ENCODE measurements at regions not wholly inside any gene's neighbourhood (a gene's known extent, or its start where the extent isn't known, plus 50 kb on each side); places are given as distances from the start of the nearest gene placed in this dataset.
"Not testable (repeated sequence)": the region's sequence is repeated elsewhere in the genome, so short reads cannot be mapped to it uniquely, and the experiment has no call there.

DNA sequence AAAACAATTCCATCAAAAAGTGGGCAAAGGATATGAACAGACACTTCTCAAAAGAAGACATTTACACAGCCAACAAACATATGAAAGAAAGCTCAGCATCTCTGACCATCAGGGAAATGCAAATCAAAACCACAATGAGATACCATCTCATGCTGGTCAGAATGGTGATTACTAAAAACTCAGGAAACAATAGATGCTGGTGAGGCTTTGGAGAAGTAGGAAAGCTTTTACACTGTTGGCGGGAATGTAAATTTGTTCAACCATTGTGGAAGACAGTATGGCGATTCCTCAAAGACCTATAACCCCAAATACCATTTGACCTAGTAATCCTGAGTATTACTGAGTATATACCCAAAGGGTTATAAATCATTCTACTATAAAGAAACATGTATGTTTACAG, 452.9 kb downstream of the SEMA3D start:
- DNase-seq (ENCODE audit: low spot score): not testable (repeated sequence)

DNA sequence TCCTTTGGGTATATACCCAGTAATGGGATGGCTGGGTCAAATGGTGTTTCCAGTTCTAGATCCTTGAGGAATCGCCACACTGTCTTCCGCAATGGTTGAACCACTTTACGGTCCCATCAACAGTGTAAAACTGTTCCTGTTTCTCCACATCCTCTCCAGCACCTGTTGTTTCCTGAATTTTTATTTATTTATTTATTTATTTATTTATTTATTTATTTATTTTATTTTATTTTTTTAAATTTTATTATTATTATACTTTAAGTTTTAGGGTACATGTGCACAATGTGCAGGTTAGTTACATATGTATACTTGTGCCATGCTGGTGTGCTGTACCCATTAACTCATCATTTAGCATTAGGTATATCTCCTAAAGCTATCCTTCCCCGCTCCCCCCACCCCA, 456.0 kb downstream of the SEMA3D start:
- not testable (repeated sequence) for DNase-seq (ENCODE audit: low spot score)

GRCh38 chr7:84729284-84729683, 457.6 kb downstream of the SEMA3D start:
- DNase-seq (ENCODE audit: low spot score): no peak

GRCh38 chr7:84722734-84723133, 464.1 kb downstream of the SEMA3D start:
- DNase-seq (ENCODE audit: low spot score): no peak

GRCh38 chr7:84722086-84722485, 464.8 kb downstream of the SEMA3D start:
- no peak for DNase-seq (ENCODE audit: low spot score)

DNA sequence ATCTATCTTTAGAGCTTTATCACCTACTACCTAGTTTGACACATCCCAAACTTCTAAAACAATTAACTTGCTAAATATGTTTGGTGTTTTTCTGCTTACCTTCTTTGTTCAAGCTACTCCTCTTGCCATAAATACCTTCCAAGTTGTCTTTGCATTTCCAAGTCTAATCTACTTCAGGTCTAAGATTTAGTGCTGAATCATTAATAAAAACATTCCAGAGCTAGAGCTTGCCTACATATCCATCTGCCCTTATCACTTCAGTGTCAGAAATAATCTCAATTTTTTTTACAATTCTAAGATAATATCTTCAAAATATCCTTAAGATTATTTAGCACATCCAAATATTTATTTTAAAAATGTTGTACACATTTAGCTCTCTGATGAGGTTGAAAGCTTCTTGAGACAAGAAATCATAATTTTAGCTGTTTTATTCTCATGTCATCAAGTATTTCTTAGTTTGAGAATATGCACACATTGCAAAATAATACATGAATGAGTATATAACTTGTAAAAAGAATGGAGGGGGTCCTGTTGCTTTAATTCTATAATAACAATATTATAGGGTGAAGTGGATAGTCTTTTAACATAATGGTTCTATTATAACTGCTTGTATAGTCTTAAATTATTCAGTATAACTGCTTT, 466.3 kb downstream of the SEMA3D start:
- DNase-seq (ENCODE audit: low spot score): no peak

GRCh38 chr7:84714765-84715164, 472.1 kb downstream of the SEMA3D start:
- DNase-seq (ENCODE audit: low spot score): no peak

DNA sequence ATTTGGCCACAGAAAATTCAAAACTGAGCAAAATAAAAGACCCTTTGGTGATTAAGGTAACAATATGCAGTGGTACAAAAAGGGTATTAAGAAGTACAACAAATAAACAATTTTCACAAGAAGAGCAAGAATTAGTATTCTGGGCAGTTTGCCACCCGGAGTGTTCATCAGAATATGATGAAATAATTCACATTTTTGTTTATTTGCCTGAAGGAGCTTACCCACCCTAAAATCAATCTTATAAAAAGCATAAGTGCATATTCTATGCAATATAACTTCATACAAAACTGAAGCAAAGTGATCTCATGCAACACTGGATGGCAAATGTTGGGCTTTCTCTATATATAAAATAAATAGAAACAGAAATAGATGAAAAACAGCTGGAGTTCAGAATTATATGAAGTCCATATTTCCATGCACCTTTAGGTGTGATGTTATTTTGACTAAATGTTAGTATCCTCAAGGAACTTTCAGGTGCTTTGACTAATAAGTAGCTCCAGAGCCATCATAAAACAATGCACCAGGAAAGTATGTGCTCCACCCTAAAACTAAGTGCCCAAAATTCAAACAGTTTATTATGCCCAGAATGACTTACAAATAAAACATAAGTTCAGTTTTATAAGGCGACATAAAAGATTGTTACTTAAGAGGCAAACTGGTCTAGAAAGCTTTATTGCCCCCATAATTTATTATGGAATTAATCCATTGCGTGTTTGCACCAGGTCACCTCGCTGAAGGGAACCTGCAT, 474.3 kb downstream of the SEMA3D start:
- no peak for DNase-seq (ENCODE audit: low spot score)

- not testable (repeated sequence) for DNase-seq (ENCODE audit: low spot score)
Observed at GRCh38 chr7:84710538-84710937, 476.3 kb downstream of the SEMA3D start.

GRCh38 chr7:84705706-84706105, 481.1 kb downstream of the SEMA3D start:
- no peak for DNase-seq (ENCODE audit: low spot score)

DNA sequence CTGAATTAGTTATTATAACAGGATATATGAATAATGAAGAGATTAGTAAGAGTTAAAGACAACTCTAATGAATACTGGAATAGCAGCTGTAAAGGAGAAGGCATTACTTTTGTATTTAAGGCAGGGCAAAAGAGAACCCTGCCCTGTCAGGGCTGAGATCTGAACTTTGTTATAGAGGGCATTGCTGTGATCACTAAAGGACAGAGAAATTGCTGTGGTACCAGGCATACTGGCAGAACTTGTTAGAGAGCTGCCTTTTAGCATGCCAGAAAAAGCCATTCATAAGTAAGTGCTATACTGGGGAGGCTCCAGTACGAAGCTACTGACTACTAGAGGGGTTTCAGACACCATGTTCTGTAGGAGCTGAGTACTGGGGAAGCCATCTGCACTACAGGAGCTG, 481.8 kb downstream of the SEMA3D start:
- no peak for DNase-seq (ENCODE audit: low spot score)

GRCh38 chr7:84704380-84704779, 482.5 kb downstream of the SEMA3D start:
- DNase-seq (ENCODE audit: low spot score): no peak

DNA sequence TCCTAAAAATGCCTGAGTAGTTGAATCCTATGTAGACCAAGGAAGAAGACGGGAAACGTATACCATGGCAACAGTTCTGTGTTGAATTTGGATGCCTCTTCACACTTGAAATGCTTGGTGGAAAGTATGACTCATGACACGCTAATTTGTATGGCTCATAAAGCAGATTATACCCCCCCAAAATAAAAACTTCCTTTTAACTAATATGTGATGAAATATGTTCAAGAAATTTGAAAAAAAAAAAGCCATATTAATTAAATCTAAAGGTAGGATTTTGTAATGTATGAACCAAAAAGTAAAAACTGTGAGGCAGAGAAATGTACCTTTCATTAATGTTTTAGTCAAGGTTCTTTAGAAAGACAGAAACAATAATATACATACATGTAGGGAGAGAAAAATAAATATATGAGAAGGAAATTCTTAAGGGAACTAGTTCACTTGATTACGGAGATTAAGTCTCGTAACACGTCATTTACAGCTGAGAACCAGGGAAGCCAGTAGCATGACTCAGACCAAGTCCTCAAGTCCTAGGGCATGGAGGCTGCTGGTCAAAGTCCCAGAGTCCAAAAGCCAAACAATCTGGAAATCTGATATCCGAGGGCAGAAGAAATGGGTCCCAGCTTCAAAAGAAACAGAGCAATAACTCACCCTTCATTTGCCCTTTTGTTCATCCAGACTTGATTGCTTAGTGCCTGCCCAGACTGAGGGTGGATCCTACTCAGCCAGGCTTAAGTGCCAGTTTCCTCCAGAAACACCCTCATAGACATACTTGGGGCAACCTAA, 485.1 kb downstream of the SEMA3D start:
- no peak for DNase-seq (ENCODE audit: low spot score)

GRCh38 chr7:84700563-84701370, 486.1 kb downstream of the SEMA3D start:
- no peak for DNase-seq (ENCODE audit: low spot score)

- no peak for DNase-seq (ENCODE audit: low spot score)
Observed at GRCh38 chr7:84697506-84697905, 489.4 kb downstream of the SEMA3D start.

GRCh38 chr7:84693483-84693882, 493.4 kb downstream of the SEMA3D start:
- no peak for DNase-seq (ENCODE audit: low spot score)

DNA sequence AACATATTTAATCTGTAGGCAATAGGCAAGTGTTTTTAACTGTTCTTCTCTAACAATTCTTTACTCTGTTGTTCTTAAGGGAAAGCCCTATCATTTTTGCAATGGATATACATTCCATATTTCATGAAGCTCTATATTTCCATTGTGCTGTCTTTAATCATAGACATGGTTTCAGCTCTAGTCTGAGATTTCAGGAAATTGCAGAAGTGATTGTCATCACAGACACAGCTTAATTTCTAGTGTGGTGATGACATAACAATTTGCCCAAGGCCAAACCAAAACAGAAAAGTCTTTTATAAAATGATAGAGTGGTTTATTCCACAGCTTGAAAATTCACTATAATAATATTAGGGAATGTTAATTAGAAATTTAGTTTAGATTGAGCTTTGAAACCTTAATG, 494.1 kb upstream of the SEMA3A start:
- no peak for DNase-seq (ENCODE audit: low spot score)

DNA sequence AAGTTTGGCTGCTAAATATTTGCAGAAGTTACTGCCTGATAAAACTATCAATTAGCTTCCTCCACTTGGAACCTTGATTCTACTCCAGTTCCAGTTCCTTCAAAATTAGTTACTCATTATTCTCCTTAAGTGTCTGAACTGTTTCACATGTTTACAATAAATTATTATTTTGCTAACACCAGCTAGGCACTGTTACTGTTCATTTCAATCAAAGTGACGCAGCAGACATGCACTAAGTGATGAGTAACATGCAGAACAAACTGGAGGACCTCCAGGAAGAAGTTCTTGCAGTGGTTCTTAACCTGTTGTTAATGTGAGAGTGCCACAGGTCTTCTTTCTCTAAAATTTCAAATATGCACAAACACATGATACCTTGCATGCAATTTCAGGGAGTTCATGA, 491.8 kb upstream of the SEMA3A start:
- no peak for DNase-seq (ENCODE audit: low spot score)

DNA sequence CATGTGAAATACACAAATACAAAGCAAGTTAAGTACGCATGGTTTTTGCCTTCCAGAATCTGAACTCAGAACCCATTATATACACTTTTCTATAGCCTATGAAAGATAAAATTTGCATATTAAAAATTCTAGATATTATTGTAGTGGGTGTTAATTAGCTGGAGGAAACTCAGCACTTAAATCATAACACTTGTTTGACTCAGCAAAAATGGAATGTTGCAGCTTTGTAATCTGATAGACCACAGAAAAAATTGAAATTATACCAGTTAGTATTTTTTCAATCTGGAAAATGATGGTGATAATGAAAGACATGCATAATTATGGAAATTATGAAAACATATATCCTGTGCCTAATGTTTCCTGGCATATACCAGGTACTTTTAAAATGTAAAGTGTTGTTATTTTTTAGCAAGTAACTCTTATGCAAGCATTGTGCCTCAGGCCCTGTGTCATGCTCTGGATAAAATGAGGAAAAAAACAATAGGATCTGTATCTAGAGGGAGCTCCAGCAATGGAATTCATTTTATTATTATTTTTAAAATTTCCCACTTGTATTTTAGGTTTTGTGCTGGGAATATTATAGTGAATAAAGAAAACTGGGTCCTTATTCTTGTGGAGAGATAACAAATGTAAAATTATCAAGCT, 490.4 kb upstream of the SEMA3A start:
- DNase-seq (ENCODE audit: low spot score): no peak

DNA sequence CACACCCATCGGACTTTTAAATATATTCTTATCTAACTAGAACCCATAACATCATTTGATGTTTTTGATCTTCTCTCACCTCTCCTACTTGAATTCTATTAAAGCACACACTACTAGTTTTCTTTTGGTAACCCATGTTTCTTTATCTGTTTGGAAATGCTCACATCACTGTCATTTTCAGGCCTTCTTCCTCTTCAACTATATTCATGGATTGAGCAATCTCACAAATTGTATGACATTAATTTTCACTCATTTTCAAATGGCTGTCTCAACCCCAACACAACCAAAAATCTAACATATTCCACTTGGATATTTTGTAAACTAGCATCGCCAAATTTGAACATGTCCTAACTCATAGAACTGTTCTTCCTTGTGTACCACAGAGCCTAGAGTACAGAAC, 488.0 kb upstream of the SEMA3A start:
- no peak for DNase-seq (ENCODE audit: low spot score)

GRCh38 chr7:84678841-84679240, 484.3 kb upstream of the SEMA3A start:
- DNase-seq (ENCODE audit: low spot score): no peak
